Neuronal stem cell (in vitro differentiated cells): ENCODE measurements at regions not wholly inside any gene's neighbourhood (a gene's known extent, or its start where the extent isn't known, plus 50 kb on each side); places are given as distances from the start of the nearest gene placed in this dataset.

Source experiments
- DNase-seq: peaks from one replicate; pipeline ENCODE4 v3.0.0-alpha.2; 2013; ENCODE audit warnings: low spot score
- H2AFZ ChIP-seq: one replicate; pipeline ENCODE4 v1.6.1; 2013; ENCODE audit warnings: mild to moderate bottlenecking, low read length, inconsistent platforms
- H2AK5ac ChIP-seq: 2 replicates; pipeline ENCODE4 v1.6.1; 2013; ENCODE audit warnings: low read depth, mild to moderate bottlenecking, inconsistent platforms, low read length, moderate library complexity, mixed read lengths
- H2BK120ac ChIP-seq: 2 replicates; pipeline ENCODE4 v1.6.1; 2013; ENCODE audit warnings: low read depth, mild to moderate bottlenecking, inconsistent platforms, low read length, moderate library complexity, mixed read lengths
- H2BK12ac ChIP-seq: one replicate; pipeline ENCODE4 v1.6.1; 2013; ENCODE audit warnings: low read length, inconsistent platforms
- H2BK15ac ChIP-seq: 2 replicates; pipeline ENCODE4 v1.6.1; 2013; ENCODE audit warnings: mild to moderate bottlenecking, low read length, inconsistent platforms, mixed read lengths
- H2BK5ac ChIP-seq: one replicate; pipeline ENCODE4 v1.6.1; 2013; ENCODE audit warnings: inconsistent platforms, mild to moderate bottlenecking, low read length, moderate library complexity
- H3K14ac ChIP-seq: one replicate; pipeline ENCODE4 v1.6.1; 2013; ENCODE audit warnings: low read length, inconsistent platforms
- H3K18ac ChIP-seq: 2 replicates; pipeline ENCODE4 v1.6.1; 2013; ENCODE audit warnings: low read length, inconsistent platforms
- H3K23ac ChIP-seq: 2 replicates; pipeline ENCODE4 v1.6.1; 2013; ENCODE audit warnings: low read depth, mild to moderate bottlenecking, mixed read lengths, low read length, inconsistent platforms; ENCODE audit not compliant: poor library complexity
- H3K27ac ChIP-seq: replicated peaks from 3 replicates; pipeline ENCODE4 v1.5.1; 2013; ENCODE audit warnings: low read length, inconsistent platforms
- H3K27me3 ChIP-seq, 3 experiments: 2 replicates each; pipeline ENCODE4 v1.6.1; 2013; ENCODE audit warnings: low read length in 3 of 3, mild to moderate bottlenecking in 2 of 3, inconsistent platforms in 1 of 3, low read depth in 1 of 3, mixed read lengths in 1 of 3, moderate library complexity in 1 of 3; ENCODE audit not compliant: control insufficient read depth in 3 of 3, insufficient read depth in 3 of 3
- H3K36me3 ChIP-seq, 2 donors: replicated peaks in 1 of 2; 2 replicates each; pipeline ENCODE4 v1.6.1; 2013; ENCODE audit warnings: low read length in 2 of 2; ENCODE audit not compliant: control insufficient read depth in 2 of 2, insufficient read depth in 2 of 2
- H3K4ac ChIP-seq: 2 replicates; pipeline ENCODE4 v1.6.1; 2013; ENCODE audit warnings: inconsistent platforms, mild to moderate bottlenecking, low read length, moderate library complexity
- H3K4me1 ChIP-seq, 2 donors: 1 replicate in 1 of 2; 2 replicates in 1 of 2; pipeline ENCODE4 v1.6.1; 2013; ENCODE audit warnings: low read length in 2 of 2, low read depth in 1 of 2; ENCODE audit not compliant: control insufficient read depth in 2 of 2, insufficient read depth in 1 of 2
- H3K4me2 ChIP-seq: one replicate; pipeline ENCODE4 v1.6.1; 2013; ENCODE audit warnings: mild to moderate bottlenecking, low read length, inconsistent platforms; ENCODE audit not compliant: insufficient read depth, poor library complexity, severe bottlenecking
- H3K4me3 ChIP-seq, 2 donors: 2 replicates each; pipeline ENCODE4 v1.5.1; 2013; ENCODE audit warnings: low read length in 2 of 2, mild to moderate bottlenecking in 2 of 2, inconsistent platforms in 1 of 2, moderate library complexity in 1 of 2
- H3K79me1 ChIP-seq: one replicate; pipeline ENCODE4 v1.6.1; 2013; ENCODE audit warnings: low read depth, mild to moderate bottlenecking, inconsistent platforms, low read length, moderate library complexity
- H3K9ac ChIP-seq: one replicate; pipeline ENCODE4 v1.6.1; 2013; ENCODE audit warnings: mild to moderate bottlenecking, low read depth, low read length, inconsistent platforms; ENCODE audit not compliant: poor library complexity
- H3K9me3 ChIP-seq, 2 donors: replicated peaks in 1 of 2; 2 replicates each; pipeline versions ENCODE3 to v1.6.1; 2013; ENCODE audit warnings: low read length in 2 of 2, mild to moderate bottlenecking in 2 of 2, inconsistent platforms in 1 of 2, low read depth in 1 of 2, mixed read lengths in 1 of 2, moderate library complexity in 1 of 2; ENCODE audit not compliant: control insufficient read depth in 2 of 2, insufficient read depth in 1 of 2
- H4K8ac ChIP-seq: one replicate; pipeline ENCODE4 v1.6.1; 2013; ENCODE audit warnings: low read depth, mild to moderate bottlenecking, inconsistent platforms, low read length, moderate library complexity
- H4K91ac ChIP-seq: one replicate; pipeline ENCODE4 v1.6.1; 2013; ENCODE audit warnings: low read length, low read depth, mild to moderate bottlenecking, inconsistent platforms; ENCODE audit not compliant: poor library complexity
- WGBS, 2 donors: extraction: QIAGEN DNeasy Blood & Tissue Kit; methylation state at CpG; one replicate each; pipeline ENCODE4 v1.1.7; 2013; ENCODE audit warnings: missing lambda C conversion rate in 2 of 2, mixed read lengths in 1 of 2; ENCODE audit not compliant: insufficient read length in 2 of 2, insufficient replicate concordance in 1 of 2; ENCODE audit errors: extremely low coverage in 2 of 2; 5-methylcytosine and 5-hydroxymethylcytosine counted together

GRCh38 chr17:71032746-71033273 is 863.5 kb downstream of the KCNJ2 start:
- H3K4me1 ChIP-seq: peaks cover 7 to 20% of the 10 kb centered on the region in 2 donors
- no peak overlapping the region for H4K91ac ChIP-seq
- H2BK5ac ChIP-seq: no peak overlapping the region
- H3K14ac ChIP-seq: no peak overlapping the region
- no peaks in the 10 kb centered on the region for H3K79me1 ChIP-seq
- no peaks in the 10 kb centered on the region for H3K9me3 ChIP-seq
- H2AFZ ChIP-seq: no peak overlapping the region
- H2BK15ac ChIP-seq: no peak overlapping the region
- H4K8ac ChIP-seq: no peak overlapping the region
- no peak overlapping the region for H2AK5ac ChIP-seq
- peak; percentile 80 for DNase-seq
- H3K4ac ChIP-seq: no peak overlapping the region
- no peak overlapping the region for H2BK12ac ChIP-seq
- no peak overlapping the region for H3K4me2 ChIP-seq
- no peak overlapping the region for H3K23ac ChIP-seq
- H3K27ac ChIP-seq: no peak overlapping the region
- H2BK120ac ChIP-seq: no peak overlapping the region
- WGBS, 2 donors: no CpG with 5 or more reads among the region's 2 CpGs
- H3K36me3 ChIP-seq: no peaks in the 10 kb centered on the region
- H3K9ac ChIP-seq: no peak overlapping the region
- no peak overlapping the region for H3K4me3 ChIP-seq
- peaks cover 2 to 44% (median 19%) of the 10 kb centered on the region in 3 experiments for H3K27me3 ChIP-seq
- H3K18ac ChIP-seq: no peak overlapping the region

GRCh38 chr17:71033336-71033735 is 864.0 kb downstream of the KCNJ2 start:
- H2AK5ac ChIP-seq: no peak overlapping the region
- H2AFZ ChIP-seq: no peak overlapping the region
- no peak overlapping the region for H3K9ac ChIP-seq
- no peak overlapping the region for H3K4me2 ChIP-seq
- H4K91ac ChIP-seq: no peak overlapping the region
- peaks cover 7 to 20% of the 10 kb centered on the region in 2 donors for H3K4me1 ChIP-seq
- no peak overlapping the region for H3K14ac ChIP-seq
- H2BK15ac ChIP-seq: no peak overlapping the region
- no peak overlapping the region for H3K18ac ChIP-seq
- no CpG with 5 or more reads among the region's 7 CpGs for WGBS, 2 donors
- no peak overlapping the region for H3K27ac ChIP-seq
- H3K4me3 ChIP-seq: no peak overlapping the region
- no peak overlapping the region for H3K4ac ChIP-seq
- H4K8ac ChIP-seq: no peak overlapping the region
- no peaks in the 10 kb centered on the region for H3K9me3 ChIP-seq
- peak; percentile 76 for DNase-seq
- peaks cover 2 to 49% (median 19%) of the 10 kb centered on the region in 3 experiments for H3K27me3 ChIP-seq
- H2BK12ac ChIP-seq: no peak overlapping the region
- no peak overlapping the region for H3K23ac ChIP-seq
- no peaks in the 10 kb centered on the region for H3K36me3 ChIP-seq
- no peak overlapping the region for H2BK120ac ChIP-seq
- H3K79me1 ChIP-seq: no peaks in the 10 kb centered on the region
- H2BK5ac ChIP-seq: no peak overlapping the region

- H2BK120ac ChIP-seq: no peak overlapping the region
- no peaks in the 10 kb centered on the region for H3K79me1 ChIP-seq
- peaks cover 7 to 20% of the 10 kb centered on the region in 2 donors for H3K4me1 ChIP-seq
- H3K23ac ChIP-seq: no peak overlapping the region
- no peaks in the 10 kb centered on the region for H3K9me3 ChIP-seq
- no peak overlapping the region for H2AFZ ChIP-seq
- no peak overlapping the region for H3K14ac ChIP-seq
- no peak overlapping the region for H3K27ac ChIP-seq
- H2BK12ac ChIP-seq: no peak overlapping the region
- H3K4me3 ChIP-seq: no peak overlapping the region
- H3K4ac ChIP-seq: no peak overlapping the region
- H4K8ac ChIP-seq: no peak overlapping the region
- no peak overlapping the region for H2AK5ac ChIP-seq
- WGBS, 2 donors: no CpG with 5 or more reads among the region's 3 CpGs
- H3K4me2 ChIP-seq: no peak overlapping the region
- H3K36me3 ChIP-seq: no peaks in the 10 kb centered on the region
- H4K91ac ChIP-seq: no peak overlapping the region
- H2BK5ac ChIP-seq: no peak overlapping the region
- no peak overlapping the region for H2BK15ac ChIP-seq
- H3K27me3 ChIP-seq: peaks cover 2 to 56% (median 19%) of the 10 kb centered on the region in 3 experiments
- no peak for DNase-seq
- H3K18ac ChIP-seq: no peak overlapping the region
- no peak overlapping the region for H3K9ac ChIP-seq
Measured at GRCh38 chr17:71035226-71035625, 865.9 kb downstream of the KCNJ2 start.

GRCh38 chr17:71037386-71037785 is 868.1 kb downstream of the KCNJ2 start:
- H2AFZ ChIP-seq: no peak overlapping the region
- H3K9ac ChIP-seq: no peak overlapping the region
- no peak overlapping the region for H4K8ac ChIP-seq
- no peak overlapping the region for H2AK5ac ChIP-seq
- peaks cover 0 to 48% (median 13%) of the 10 kb centered on the region in 3 experiments for H3K27me3 ChIP-seq
- H2BK15ac ChIP-seq: no peak overlapping the region
- H3K36me3 ChIP-seq: no peaks in the 10 kb centered on the region
- H3K9me3 ChIP-seq: no peaks in the 10 kb centered on the region
- no peak overlapping the region for H4K91ac ChIP-seq
- H3K4me2 ChIP-seq: no peak overlapping the region
- peaks cover 7 to 20% of the 10 kb centered on the region in 2 donors for H3K4me1 ChIP-seq
- no peak overlapping the region for H3K18ac ChIP-seq
- no peaks in the 10 kb centered on the region for H3K79me1 ChIP-seq
- H3K27ac ChIP-seq: no peak overlapping the region
- no peak overlapping the region for H2BK120ac ChIP-seq
- no peak overlapping the region for H3K23ac ChIP-seq
- no peak overlapping the region for H3K4ac ChIP-seq
- H2BK12ac ChIP-seq: no peak overlapping the region
- no peak for DNase-seq
- H3K4me3 ChIP-seq: no peak overlapping the region
- H2BK5ac ChIP-seq: no peak overlapping the region
- no CpG with 5 or more reads among the region's 3 CpGs for WGBS, 2 donors
- H3K14ac ChIP-seq: no peak overlapping the region
